GM18502 (cell line): ENCODE measurements at regions not wholly inside any gene's neighbourhood (a gene's known extent, or its start where the extent isn't known, plus 50 kb on each side); places are given as distances from the start of the nearest gene placed in this dataset.

Experiments used
- ATAC-seq: cut with Tn5 transposase; IDR thresholded peaks from one replicate; pipeline ENCODE4 v1.9.1; 2021; ENCODE audit warnings: mild to moderate bottlenecking; ENCODE audit not compliant: unreplicated experiment, poor library complexity

DNA sequence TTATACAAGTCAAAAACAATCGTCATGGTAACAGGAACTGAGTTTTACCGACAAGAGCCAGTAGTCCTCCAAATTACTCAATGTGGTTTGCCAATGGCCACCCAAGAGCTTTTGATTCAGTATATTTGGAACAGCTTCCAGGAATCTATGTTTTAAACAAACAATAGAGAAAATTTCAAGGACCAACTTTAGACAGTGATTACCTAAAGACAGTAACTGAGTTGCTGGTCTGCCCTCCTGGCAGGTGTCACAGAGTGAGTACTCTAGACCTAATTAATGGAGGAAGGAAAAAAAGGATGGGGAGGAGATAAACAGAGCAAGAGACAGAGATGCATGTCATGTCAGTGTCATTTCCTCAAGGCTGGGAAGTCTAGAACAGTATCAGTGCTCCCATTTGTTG is 361.3 kb upstream of the BTBD3 start:
- no peak for ATAC-seq

DNA sequence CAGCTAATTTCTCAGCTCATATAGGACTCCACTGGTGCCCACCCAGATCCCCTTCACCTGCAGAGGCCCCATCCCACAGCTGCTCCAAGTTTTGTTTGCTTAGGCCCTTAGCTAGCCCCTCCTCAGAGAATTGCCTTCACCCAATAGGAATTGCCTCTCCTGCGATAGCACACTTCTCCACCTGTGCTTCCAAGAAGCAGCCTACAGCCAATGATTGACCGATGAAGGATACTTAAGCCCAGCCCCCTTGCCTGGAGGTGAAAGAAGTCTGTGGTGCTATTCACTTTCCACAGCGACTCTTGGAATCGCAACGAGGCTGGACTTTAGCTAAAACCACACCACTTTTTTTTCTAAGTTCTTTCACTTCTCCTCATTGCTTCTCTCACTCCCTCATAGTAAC is 353.2 kb upstream of the BTBD3 start:
- no peak for ATAC-seq

GRCh38 chr20:11569163-11569562 is 348.5 kb upstream of the BTBD3 start:
- ATAC-seq = no peak

- ATAC-seq = no peak
Observed at GRCh38 chr20:11573507-11573906, 344.2 kb upstream of the BTBD3 start.

GRCh38 chr20:11581271-11581670 is 336.4 kb upstream of the BTBD3 start:
- ATAC-seq = no peak

GRCh38 chr20:11582060-11582459 is 335.6 kb upstream of the BTBD3 start:
- ATAC-seq = no peak

DNA sequence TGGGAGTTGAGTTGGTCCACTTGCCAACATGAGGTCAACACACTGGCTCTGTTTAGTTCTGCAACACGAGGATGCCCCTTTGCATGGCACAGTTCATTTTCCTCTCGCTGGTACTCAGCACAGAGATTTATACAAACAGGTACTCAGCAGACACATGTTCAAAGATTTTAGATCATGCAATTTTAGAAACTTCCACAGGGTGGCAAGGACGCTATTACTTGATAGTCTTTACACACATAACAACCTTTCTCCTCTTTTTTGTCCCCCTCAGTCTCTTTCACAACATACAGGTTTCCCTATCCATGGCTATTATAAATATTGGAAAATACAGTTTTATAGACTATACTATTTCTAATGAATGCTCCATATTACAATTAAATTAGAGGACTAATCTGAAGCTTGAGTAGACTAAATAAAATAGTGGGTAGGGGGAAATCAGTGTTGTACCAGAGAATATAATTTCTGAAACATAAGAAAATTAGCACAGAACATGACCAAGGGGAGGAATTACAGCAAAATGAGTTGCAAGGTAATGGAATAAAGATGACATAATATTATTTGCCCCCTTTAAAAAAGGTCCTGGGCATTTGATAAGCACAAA is 331.8 kb upstream of the BTBD3 start:
- ATAC-seq = no peak

GRCh38 chr20:11588875-11589274 is 328.8 kb upstream of the BTBD3 start:
- ATAC-seq = no peak

GRCh38 chr20:11591965-11592364 is 325.7 kb upstream of the BTBD3 start:
- ATAC-seq = no peak

GRCh38 chr20:11604339-11604738 is 313.4 kb upstream of the BTBD3 start:
- ATAC-seq = no peak

DNA sequence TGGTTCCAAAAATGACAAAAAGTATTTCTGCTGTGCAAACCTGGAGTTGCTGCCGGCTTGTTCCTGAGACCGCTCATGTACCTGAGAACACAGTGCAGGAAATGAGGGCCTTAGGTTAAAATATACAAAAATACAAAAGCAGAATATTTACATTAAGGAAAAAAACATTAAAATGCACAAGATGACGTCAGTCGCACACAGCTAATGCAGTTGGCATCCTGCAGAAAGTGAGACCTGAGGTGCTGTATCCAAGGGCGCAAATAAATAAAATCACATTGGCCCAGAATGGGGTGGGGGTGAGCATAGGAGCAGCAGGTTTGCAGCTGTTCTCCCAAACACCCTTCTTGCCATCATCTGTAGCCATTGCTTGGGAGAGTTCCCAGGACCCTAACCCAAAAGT is 310.6 kb upstream of the BTBD3 start:
- no peak for ATAC-seq

DNA sequence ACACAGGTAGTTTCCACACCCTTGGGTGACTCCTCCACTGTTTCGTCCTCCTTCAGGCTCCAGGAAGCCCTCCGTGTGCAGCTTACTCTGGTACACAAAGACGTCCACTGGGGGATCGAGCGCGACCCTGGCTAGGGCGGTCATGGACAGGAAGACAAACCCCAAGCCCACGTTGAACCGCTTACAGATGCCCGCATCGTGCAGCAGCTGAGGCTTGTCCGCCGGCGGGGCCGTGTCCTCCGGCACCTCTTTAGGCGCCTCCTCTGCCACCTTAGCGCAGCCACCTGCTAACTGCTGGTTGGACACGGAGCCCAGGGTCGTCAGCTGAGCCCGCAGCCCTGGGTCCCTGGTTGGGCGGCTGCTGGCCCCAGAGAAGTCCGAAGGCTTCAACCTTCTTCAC is 309.0 kb upstream of the BTBD3 start:
- ATAC-seq = no peak

DNA sequence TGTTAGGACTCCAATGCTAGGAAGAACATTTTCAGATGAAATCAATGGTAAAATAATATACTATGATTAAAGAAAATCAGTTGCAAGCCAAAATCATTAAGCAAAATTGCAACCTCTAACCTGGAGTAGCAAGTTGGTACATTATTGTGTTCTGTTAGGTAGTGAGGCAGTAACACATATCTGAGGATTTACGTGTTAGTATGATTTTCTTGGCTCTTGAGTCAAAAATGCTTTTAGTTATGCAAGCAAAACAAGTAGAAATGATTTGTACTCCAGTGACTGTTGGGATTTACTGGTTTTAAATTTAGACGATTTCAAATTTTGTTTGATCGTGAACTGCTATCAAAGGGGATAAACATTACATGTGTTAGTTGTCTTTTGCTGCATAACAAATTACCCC is 293.0 kb upstream of the BTBD3 start:
- no peak for ATAC-seq

GRCh38 chr20:11626551-11626950 is 291.1 kb upstream of the BTBD3 start:
- no peak for ATAC-seq

- no peak for ATAC-seq
Observed at GRCh38 chr20:11642866-11643265, 274.8 kb upstream of the BTBD3 start.

DNA sequence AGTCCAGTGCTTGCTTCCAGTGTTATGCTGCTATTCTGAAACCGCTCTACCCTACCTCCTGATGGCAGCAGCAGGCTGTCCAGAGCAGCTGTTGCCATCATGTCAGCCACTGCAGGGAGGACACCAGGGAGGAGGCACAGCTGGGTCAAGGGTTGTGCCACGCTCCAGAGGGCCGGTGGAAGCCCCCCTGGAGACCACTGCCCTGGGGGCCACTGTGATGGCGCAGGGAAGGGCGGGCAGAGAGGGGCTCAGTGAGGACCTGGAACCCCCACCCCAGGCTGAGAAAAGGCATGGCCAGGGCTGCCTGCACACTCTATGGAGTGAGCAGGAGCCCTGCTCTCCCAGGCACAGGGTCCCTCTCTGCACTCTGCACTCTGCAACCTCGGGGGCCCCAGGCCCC is 271.3 kb upstream of the BTBD3 start:
- no peak for ATAC-seq

- no peak for ATAC-seq
Observed at GRCh38 chr20:11650566-11650965, 267.1 kb upstream of the BTBD3 start.

DNA sequence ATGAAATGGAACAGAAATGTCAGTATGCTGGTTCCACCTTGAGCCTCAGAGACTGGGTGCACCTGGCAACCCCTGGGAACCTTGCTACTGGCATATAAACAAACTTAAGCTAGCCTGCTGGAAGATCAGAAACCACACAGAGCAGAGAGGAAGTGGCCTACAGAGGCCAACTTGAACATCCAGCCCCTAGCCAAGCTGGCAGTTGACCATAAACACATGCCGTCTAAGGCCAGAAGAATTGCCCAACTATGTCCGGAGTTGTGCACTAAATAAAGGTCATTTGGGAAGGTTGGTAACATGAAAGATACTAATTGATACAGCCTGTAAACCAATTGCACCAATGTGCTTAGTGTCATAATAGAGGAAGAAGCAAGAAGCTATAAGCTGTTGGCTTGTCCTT is 266.6 kb upstream of the BTBD3 start:
- ATAC-seq = no peak

DNA sequence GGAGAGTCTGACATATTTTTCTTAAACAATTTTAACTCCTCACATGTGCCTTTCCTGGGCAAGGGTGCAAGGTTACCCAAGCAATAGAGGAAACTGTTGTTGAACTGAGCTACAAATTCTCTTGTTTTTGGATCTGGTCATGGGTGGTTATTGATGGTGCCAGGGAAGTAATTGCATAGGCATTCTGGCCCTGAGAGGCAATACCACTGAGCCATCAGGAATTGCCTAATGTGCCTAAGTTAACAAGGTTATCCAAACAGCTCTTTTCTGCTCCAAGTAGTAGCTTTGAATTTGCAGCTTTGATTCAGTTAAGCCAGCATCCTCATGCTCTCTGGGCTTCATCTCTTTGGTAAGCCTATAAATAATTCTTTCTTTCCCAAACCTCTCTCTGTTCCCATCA is 266.0 kb upstream of the BTBD3 start:
- ATAC-seq = no peak

DNA sequence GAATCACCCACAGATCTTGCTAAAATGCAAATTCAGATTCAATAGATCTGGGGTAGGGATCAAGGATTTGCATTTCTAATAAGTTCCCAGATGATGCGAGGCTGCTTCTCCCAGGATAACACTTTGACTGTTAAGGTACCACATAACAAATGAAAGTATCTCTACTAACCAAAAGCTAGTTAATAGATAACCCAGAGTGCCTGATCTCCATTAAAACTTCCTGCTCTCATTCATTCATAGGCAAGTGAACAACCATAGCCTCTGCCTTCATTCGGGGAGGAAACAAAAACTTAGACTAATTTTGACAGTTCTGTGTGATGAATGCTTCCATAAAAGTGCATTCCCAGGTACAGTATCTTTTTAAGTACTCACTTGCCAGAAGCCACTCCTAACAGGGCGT is 265.6 kb upstream of the BTBD3 start:
- ATAC-seq = no peak

GRCh38 chr20:11654766-11655165 is 262.9 kb upstream of the BTBD3 start:
- ATAC-seq = no peak

GRCh38 chr20:11660673-11661072 is 257.0 kb upstream of the BTBD3 start:
- ATAC-seq = no peak

GRCh38 chr20:11671015-11671511 is 246.6 kb upstream of the BTBD3 start:
- no peak for ATAC-seq
